SK-N-SH treated with all-trans-retinoic acid at 6 μM for 48 hours (cell line): ENCODE measurements at regions not wholly inside any gene's neighbourhood (a gene's known extent, or its start where the extent isn't known, plus 50 kb on each side); places are given as distances from the start of the nearest gene placed in this dataset.

Experiments used
- ATAC-seq: fragments of 200-7000 bp; cut with Tn5 transposase; 3 replicates; pipeline ENCODE4 v1.9.1; 2020; ENCODE audit warnings: mild to moderate bottlenecking, moderate library complexity
- ARNTL ChIP-seq: fragments of 450-650 bp; formaldehyde crosslinking; IDR thresholded peaks from 2 replicates; pipeline ENCODE4 v1.5.0; 2020; ENCODE audit warnings: low read depth, mild to moderate bottlenecking, moderate library complexity, borderline replicate concordance
- CSDC2 ChIP-seq: fragments of 250-450 bp; sonication (Bioruptor Pico); IDR thresholded peaks from 2 replicates; pipeline ENCODE4 v1.5.0; 2020; ENCODE audit warnings: mild to moderate bottlenecking, moderate library complexity
- ESRRG ChIP-seq: fragments of 250-450 bp; sonication (Bioruptor Pico); IDR thresholded peaks from 2 replicates; pipeline ENCODE4 v1.6.1; 2021; ENCODE audit warnings: mild to moderate bottlenecking
- GLIS3 ChIP-seq: fragments of 250-450 bp; sonication (Bioruptor Pico); IDR thresholded peaks from 2 replicates; pipeline ENCODE4 v1.5.0; 2020; ENCODE audit warnings: mild to moderate bottlenecking, moderate library complexity
- OSR1 ChIP-seq: fragments of 250-450 bp; sonication (Bioruptor Pico); IDR thresholded peaks from 2 replicates; pipeline ENCODE4 v1.8.0; 2022; ENCODE audit warnings: moderate library complexity, mild to moderate bottlenecking, inconsistent platforms
- PPARA ChIP-seq: fragments of 250-450 bp; sonication (Bioruptor Pico); IDR thresholded peaks from 2 replicates; pipeline ENCODE4 v1.5.0; 2020; ENCODE audit warnings: mild to moderate bottlenecking, borderline replicate concordance
- SNAI2 ChIP-seq: fragments of 250-450 bp; sonication (Bioruptor Pico); IDR thresholded peaks from 2 replicates; pipeline ENCODE4 v1.5.0; 2020; ENCODE audit warnings: mild to moderate bottlenecking, moderate library complexity
- TCF4 ChIP-seq: fragments of 250-450 bp; sonication (Bioruptor Pico); IDR thresholded peaks from 2 replicates; pipeline ENCODE4 v1.8.0; 2021; ENCODE audit warnings: mild to moderate bottlenecking, moderate library complexity, borderline replicate concordance
- TOX ChIP-seq: fragments of 250-450 bp; sonication (Bioruptor Pico); IDR thresholded peaks from 2 replicates; pipeline ENCODE4 v1.8.0; 2021; ENCODE audit warnings: mild to moderate bottlenecking, moderate library complexity, borderline replicate concordance
- ZC3H10 ChIP-seq: fragments of 250-450 bp; sonication (Bioruptor Pico); IDR thresholded peaks from 2 replicates; pipeline ENCODE4 v1.5.1; 2021; ENCODE audit warnings: mild to moderate bottlenecking, moderate library complexity
- ZFP3 ChIP-seq: fragments of 250-450 bp; sonication (Bioruptor Pico); IDR thresholded peaks from 2 replicates; pipeline ENCODE4 v1.5.0; 2020; ENCODE audit warnings: mild to moderate bottlenecking, moderate library complexity
- ZNF565 ChIP-seq: fragments of 450-650 bp; formaldehyde crosslinking; conservative IDR thresholded peaks from 2 replicates; pipeline ENCODE4 v1.5.0; 2020; ENCODE audit warnings: low read depth, mild to moderate bottlenecking, moderate library complexity
- ZNF70 ChIP-seq: fragments of 450-650 bp; formaldehyde crosslinking; IDR thresholded peaks from 2 replicates; pipeline ENCODE4 v1.5.0; 2020; ENCODE audit warnings: mild to moderate bottlenecking, moderate library complexity
- ZNF8 ChIP-seq: fragments of 450-650 bp; formaldehyde crosslinking; IDR thresholded peaks from 2 replicates; pipeline ENCODE4 v1.5.0; 2020; ENCODE audit warnings: mild to moderate bottlenecking, moderate library complexity
- TF ChIP-seq, protein P1 (sequence below): fragments of 250-450 bp; sonication (Bioruptor Pico); IDR thresholded peaks from 2 replicates; pipeline ENCODE4 v1.5.0; 2020; ENCODE audit warnings: mild to moderate bottlenecking, moderate library complexity
- TF ChIP-seq, protein P2 (sequence below): fragments of 250-450 bp; sonication (Bioruptor Pico); IDR thresholded peaks from 2 replicates; pipeline ENCODE4 v1.8.0; 2021; ENCODE audit warnings: low read depth, mild to moderate bottlenecking, moderate library complexity, borderline replicate concordance
- TF ChIP-seq, protein P3 (sequence below): fragments of 250-450 bp; sonication (Bioruptor Pico); IDR thresholded peaks from 2 replicates; pipeline ENCODE4 v1.8.0; 2020; ENCODE audit warnings: mild to moderate bottlenecking, moderate library complexity, borderline replicate concordance
- TF ChIP-seq, protein P4 (sequence below): fragments of 250-450 bp; sonication (Bioruptor Pico); IDR thresholded peaks from 2 replicates; pipeline ENCODE4 v1.5.1; 2021; ENCODE audit warnings: mild to moderate bottlenecking, moderate library complexity

DNA sequence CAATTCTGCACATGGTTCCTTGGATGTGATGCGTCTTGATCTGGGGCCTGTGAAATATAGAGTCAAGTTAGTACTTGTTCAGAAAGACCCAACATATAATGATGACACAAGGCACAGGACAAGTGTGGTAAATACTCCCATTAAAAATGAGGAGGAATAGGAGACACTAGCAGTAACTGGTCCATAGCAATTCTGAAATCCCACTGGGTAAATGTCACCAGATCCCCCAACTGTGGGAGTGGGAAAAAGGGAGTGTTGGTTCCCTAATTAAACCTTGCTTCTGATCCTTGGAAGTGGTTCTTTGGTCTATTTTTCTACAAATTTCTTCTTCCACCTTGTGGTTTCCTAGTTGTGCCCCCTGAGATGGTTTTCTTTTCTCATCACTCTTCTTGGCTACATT lies 62.5 kb upstream of the NRP1 start:
- TF ChIP-seq PPARA (CRISPR knock-in tag) (no peak), TOX (CRISPR knock-in tag) (no peak), OSR1 (CRISPR knock-in tag) (no peak), SNAI2 (CRISPR knock-in tag) (no peak)
- TF ChIP-seq, protein P1, sequence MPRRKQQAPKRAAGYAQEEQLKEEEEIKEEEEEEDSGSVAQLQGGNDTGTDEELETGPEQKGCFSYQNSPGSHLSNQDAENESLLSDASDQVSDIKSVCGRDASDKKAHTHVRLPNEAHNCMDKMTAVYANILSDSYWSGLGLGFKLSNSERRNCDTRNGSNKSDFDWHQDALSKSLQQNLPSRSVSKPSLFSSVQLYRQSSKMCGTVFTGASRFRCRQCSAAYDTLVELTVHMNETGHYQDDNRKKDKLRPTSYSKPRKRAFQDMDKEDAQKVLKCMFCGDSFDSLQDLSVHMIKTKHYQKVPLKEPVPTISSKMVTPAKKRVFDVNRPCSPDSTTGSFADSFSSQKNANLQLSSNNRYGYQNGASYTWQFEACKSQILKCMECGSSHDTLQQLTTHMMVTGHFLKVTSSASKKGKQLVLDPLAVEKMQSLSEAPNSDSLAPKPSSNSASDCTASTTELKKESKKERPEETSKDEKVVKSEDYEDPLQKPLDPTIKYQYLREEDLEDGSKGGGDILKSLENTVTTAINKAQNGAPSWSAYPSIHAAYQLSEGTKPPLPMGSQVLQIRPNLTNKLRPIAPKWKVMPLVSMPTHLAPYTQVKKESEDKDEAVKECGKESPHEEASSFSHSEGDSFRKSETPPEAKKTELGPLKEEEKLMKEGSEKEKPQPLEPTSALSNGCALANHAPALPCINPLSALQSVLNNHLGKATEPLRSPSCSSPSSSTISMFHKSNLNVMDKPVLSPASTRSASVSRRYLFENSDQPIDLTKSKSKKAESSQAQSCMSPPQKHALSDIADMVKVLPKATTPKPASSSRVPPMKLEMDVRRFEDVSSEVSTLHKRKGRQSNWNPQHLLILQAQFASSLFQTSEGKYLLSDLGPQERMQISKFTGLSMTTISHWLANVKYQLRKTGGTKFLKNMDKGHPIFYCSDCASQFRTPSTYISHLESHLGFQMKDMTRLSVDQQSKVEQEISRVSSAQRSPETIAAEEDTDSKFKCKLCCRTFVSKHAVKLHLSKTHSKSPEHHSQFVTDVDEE (CRISPR knock-in tag), result no peak
- no peak for ATAC-seq

DNA sequence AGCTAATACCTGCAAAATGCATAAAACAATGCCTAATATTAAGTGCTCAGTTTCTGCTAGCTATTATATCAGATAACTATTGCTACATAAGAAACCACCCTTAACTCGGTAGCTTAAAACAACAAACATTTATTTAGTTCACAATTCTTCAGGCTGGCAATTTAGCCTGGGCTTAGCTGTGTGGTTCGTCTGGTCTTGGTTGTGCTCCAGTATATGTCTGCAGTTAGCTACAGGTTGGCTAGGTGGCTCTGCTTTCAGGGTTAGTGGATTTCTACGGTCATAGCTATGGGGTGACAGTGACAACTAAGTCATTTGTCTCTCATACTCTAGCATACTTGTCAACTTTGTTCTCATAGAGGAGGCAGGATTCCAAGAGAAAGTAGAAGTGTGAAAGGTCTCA lies 61.8 kb upstream of the NRP1 start:
- ATAC-seq, result no peak
- TF ChIP-seq TCF4, result no peak
- TF ChIP-seq ARNTL (CRISPR knock-in tag), result no peak
- TF ChIP-seq, protein P2, sequence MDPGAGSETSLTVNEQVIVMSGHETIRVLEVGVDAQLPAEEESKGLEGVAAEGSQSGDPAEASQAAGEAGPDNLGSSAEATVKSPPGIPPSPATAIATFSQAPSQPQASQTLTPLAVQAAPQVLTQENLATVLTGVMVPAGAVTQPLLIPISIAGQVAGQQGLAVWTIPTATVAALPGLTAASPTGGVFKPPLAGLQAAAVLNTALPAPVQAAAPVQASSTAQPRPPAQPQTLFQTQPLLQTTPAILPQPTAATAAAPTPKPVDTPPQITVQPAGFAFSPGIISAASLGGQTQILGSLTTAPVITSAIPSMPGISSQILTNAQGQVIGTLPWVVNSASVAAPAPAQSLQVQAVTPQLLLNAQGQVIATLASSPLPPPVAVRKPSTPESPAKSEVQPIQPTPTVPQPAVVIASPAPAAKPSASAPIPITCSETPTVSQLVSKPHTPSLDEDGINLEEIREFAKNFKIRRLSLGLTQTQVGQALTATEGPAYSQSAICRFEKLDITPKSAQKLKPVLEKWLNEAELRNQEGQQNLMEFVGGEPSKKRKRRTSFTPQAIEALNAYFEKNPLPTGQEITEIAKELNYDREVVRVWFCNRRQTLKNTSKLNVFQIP (CRISPR knock-in tag), result no peak
- TF ChIP-seq TOX (CRISPR knock-in tag), result no peak
- TF ChIP-seq, all 23 proteins: peak for 0

DNA sequence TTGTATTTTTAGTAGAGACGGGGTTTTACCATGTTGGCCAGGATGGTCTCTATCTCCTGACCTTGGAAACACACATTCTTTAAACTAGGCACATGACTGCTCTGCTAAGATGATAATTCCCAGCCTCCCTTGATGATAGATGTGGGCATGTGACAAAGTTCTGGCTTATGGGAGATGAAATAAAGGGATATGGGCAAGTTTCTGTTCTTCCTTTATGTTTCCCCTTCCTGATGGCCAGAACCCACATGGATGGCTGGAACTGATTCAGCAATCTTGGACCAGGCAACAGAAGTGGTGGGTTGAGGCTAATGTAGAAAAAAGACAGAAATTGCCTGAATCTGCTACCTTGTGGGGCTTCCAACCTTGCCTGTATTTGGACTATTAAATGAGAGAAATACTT lies 60.7 kb upstream of the NRP1 start:
- TF ChIP-seq ZC3H10 (CRISPR knock-in tag), result no peak
- TF ChIP-seq GLIS3 (CRISPR knock-in tag), result no peak
- no peak for TF ChIP-seq ZNF8 (CRISPR knock-in tag)
- no peak for TF ChIP-seq PPARA (CRISPR knock-in tag)
- TF ChIP-seq ZFP3, result no peak
- TF ChIP-seq, protein P3, sequence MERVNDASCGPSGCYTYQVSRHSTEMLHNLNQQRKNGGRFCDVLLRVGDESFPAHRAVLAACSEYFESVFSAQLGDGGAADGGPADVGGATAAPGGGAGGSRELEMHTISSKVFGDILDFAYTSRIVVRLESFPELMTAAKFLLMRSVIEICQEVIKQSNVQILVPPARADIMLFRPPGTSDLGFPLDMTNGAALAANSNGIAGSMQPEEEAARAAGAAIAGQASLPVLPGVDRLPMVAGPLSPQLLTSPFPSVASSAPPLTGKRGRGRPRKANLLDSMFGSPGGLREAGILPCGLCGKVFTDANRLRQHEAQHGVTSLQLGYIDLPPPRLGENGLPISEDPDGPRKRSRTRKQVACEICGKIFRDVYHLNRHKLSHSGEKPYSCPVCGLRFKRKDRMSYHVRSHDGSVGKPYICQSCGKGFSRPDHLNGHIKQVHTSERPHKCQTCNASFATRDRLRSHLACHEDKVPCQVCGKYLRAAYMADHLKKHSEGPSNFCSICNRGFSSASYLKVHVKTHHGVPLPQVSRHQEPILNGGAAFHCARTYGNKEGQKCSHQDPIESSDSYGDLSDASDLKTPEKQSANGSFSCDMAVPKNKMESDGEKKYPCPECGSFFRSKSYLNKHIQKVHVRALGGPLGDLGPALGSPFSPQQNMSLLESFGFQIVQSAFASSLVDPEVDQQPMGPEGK (CRISPR knock-in tag), result no peak
- no peak for TF ChIP-seq ZNF565 (CRISPR knock-in tag)
- TF ChIP-seq SNAI2 (CRISPR knock-in tag), result no peak
- TF ChIP-seq ARNTL (CRISPR knock-in tag), result no peak
- no peak for TF ChIP-seq OSR1 (CRISPR knock-in tag)
- TF ChIP-seq, protein P2 (CRISPR knock-in tag), result no peak
- TF ChIP-seq CSDC2 (CRISPR knock-in tag), result no peak
- TF ChIP-seq, protein P1 (CRISPR knock-in tag), result no peak
- no peak for TF ChIP-seq ZNF70 (CRISPR knock-in tag)
- TF ChIP-seq ESRRG (CRISPR knock-in tag), result no peak
- TF ChIP-seq, protein P4, sequence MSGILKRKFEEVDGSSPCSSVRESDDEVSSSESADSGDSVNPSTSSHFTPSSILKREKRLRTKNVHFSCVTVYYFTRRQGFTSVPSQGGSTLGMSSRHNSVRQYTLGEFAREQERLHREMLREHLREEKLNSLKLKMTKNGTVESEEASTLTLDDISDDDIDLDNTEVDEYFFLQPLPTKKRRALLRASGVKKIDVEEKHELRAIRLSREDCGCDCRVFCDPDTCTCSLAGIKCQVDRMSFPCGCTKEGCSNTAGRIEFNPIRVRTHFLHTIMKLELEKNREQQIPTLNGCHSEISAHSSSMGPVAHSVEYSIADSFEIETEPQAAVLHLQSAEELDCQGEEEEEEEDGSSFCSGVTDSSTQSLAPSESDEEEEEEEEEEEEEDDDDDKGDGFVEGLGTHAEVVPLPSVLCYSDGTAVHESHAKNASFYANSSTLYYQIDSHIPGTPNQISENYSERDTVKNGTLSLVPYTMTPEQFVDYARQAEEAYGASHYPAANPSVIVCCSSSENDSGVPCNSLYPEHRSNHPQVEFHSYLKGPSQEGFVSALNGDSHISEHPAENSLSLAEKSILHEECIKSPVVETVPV (CRISPR knock-in tag), result no peak
- ATAC-seq, result no peak
